AG04450 (cell line): ENCODE measurements at regions not wholly inside any gene's neighbourhood (a gene's known extent, or its start where the extent isn't known, plus 50 kb on each side); places are given as distances from the start of the nearest gene placed in this dataset.

ENCODE experiments used
- CTCF ChIA-PET: fragments of 300-600, 350-600 bp; formaldehyde crosslinking; extraction: SDS; loops from one replicate; lab custom pipeline; 2022; ENCODE audit warnings: antibody characterized with exemption, inconsistent platforms; lab: Charles Lee
- POLR2A ChIA-PET: fragments of 350-600 bp; formaldehyde crosslinking; extraction: SDS; loops from one replicate; lab custom pipeline; 2021; ENCODE audit warnings: antibody characterized with exemption, inconsistent platforms; lab: Yijun Ruan, JAX
- DNase-seq: peaks from one replicate; pipeline ENCODE4 v3.0.0-alpha.2; 2011; ENCODE audit warnings: low read depth, low spot score
- H3K27ac ChIP-seq: one replicate; pipeline ENCODE4 v1.5.1; 2012; ENCODE audit warnings: low read depth, low read length, control low read depth
- H3K27me3 ChIP-seq: one replicate; pipeline ENCODE4 v1.6.0; 2012; ENCODE audit warnings: low read length; ENCODE audit not compliant: control insufficient read depth, insufficient read depth
- H3K4me3 ChIP-seq: 2 replicates; pipeline ENCODE4 v1.5.1; 2011; ENCODE audit warnings: mild to moderate bottlenecking, low read depth, low read length, control low read depth
- H3K9me3 ChIP-seq: 2 replicates; pipeline ENCODE4 v1.5.1; 2012; ENCODE audit warnings: low read length; ENCODE audit not compliant: control insufficient read depth, insufficient read depth
- TF ChIP-seq, protein P1 (sequence below): IDR thresholded peaks from 2 replicates; pipeline ENCODE4 v1.5.1; 2011; ENCODE audit warnings: low read depth, low read length, control low read depth, inconsistent platforms

- Histone ChIP-seq H3K27me3 (no peaks in the 10 kb centered on the region), H3K4me3 (no peak overlapping the region), H3K9me3 (no peaks in the 10 kb centered on the region; the same call in 1 of the 2 replicates), H3K27ac (no peak overlapping the region)
- no peak for DNase-seq
- POLR2A ChIA-PET: no interaction called here
- TF ChIP-seq, protein P1, sequence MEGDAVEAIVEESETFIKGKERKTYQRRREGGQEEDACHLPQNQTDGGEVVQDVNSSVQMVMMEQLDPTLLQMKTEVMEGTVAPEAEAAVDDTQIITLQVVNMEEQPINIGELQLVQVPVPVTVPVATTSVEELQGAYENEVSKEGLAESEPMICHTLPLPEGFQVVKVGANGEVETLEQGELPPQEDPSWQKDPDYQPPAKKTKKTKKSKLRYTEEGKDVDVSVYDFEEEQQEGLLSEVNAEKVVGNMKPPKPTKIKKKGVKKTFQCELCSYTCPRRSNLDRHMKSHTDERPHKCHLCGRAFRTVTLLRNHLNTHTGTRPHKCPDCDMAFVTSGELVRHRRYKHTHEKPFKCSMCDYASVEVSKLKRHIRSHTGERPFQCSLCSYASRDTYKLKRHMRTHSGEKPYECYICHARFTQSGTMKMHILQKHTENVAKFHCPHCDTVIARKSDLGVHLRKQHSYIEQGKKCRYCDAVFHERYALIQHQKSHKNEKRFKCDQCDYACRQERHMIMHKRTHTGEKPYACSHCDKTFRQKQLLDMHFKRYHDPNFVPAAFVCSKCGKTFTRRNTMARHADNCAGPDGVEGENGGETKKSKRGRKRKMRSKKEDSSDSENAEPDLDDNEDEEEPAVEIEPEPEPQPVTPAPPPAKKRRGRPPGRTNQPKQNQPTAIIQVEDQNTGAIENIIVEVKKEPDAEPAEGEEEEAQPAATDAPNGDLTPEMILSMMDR: no peak
- CTCF ChIA-PET: no interaction called here
These were observed 271.6 kb downstream of the ZNF516 start for GRCh38 chr18:76223403-76223802.

- TF ChIP-seq, protein P1: no peak
- Histone ChIP-seq H3K27me3 (no peaks in the 10 kb centered on the region), H3K27ac (no peak overlapping the region), H3K4me3 (no peak overlapping the region), H3K9me3 (no peaks in the 10 kb centered on the region; the same call in 1 of the 2 replicates)
- POLR2A ChIA-PET: no interaction called here
- CTCF ChIA-PET: no interaction called here
- no peak for DNase-seq
These were observed 276.0 kb downstream of the ZNF516 start for GRCh38 chr18:76219023-76219422.

DNA sequence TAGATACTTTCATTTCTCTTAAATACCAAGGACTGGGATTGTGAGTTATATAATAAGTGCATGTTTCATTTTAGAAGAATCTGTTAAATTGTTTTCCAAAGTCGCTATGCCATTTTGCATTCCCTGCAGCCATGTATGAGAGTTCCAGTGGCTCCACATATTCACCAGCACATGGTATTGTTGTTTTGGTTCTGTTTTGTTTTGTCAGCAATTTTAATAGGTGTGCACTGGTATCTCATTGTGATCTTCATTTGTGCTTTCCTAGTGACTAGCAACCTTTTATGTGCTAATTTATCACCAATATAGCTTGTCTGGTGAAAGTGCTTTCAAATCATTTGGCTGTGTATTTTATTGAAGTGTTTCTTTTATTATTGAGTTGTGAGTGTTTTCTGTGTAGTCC lies 278.9 kb downstream of the ZNF516 start:
- TF ChIP-seq, protein P1: no peak
- H3K4me3 ChIP-seq: no peak overlapping the region
- H3K27me3 ChIP-seq: no peaks in the 10 kb centered on the region
- H3K27ac ChIP-seq: no peak overlapping the region
- H3K9me3 ChIP-seq: no peaks in the 10 kb centered on the region
- ChIA-PET CTCF (no interaction called here), POLR2A (no interaction called here)
- no peak for DNase-seq

DNA sequence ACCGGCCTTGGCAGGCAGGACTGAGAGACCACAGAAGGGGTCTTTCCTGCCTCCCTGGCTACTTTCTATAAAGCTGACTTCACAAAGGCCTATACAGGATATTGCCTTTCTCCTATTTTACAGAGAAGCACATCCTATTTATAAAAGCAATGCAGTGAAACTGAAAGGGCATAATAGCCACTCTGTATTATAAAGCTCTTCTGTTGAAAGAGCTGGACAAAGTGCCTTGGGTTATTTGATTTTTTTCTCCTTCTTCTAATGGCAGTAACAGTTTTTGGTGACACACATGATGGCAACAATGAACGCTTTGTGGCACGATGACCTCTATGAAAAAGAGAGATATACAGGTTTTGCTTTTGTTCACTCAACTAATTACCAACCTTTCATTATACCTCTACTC lies 281.1 kb downstream of the ZNF516 start:
- CTCF ChIA-PET: no interaction called here
- POLR2A ChIA-PET: no interaction called here
- Histone ChIP-seq H3K27me3 (no peaks in the 10 kb centered on the region), H3K27ac (no peak overlapping the region), H3K4me3 (no peak overlapping the region), H3K9me3 (no peaks in the 10 kb centered on the region)
- DNase-seq: no peak
- TF ChIP-seq, protein P1: no peak

DNA sequence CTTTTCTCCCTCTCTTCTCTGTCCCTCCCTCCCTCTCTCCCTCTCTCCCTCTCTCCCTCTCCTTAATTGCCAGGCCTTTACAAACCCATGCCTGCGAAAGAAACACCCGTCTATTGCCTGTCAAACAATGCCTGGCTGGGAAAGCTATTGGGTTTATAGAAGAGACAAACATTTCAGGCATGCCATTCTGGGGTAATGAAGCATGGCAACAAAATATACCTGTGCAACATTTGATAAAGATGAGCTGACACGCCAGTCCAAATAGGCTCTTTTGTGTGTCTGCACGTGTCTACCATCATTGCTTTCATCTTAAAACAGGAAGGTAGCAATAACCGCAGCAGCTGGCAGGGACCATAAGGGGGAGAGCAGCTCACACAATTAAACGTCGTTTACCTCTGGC lies 282.1 kb downstream of the ZNF516 start:
- no peak for DNase-seq
- TF ChIP-seq, protein P1: no peak
- H3K27me3 ChIP-seq: no peaks in the 10 kb centered on the region
- no peaks in the 10 kb centered on the region for H3K9me3 ChIP-seq
- no peak overlapping the region for H3K4me3 ChIP-seq
- CTCF ChIA-PET: no interaction called here
- POLR2A ChIA-PET: no interaction called here
- H3K27ac ChIP-seq: no peak overlapping the region
